ENCODE measurements at regions not wholly inside any gene's neighbourhood (a gene's known extent, or its start where the extent isn't known, plus 50 kb on each side); places are given as distances from the start of the nearest gene placed in this dataset.

GRCh38 chr3:174382878-174383277 is 476.3 kb upstream of the NAALADL2 start:
- TF ChIP-seq, protein P1, sequence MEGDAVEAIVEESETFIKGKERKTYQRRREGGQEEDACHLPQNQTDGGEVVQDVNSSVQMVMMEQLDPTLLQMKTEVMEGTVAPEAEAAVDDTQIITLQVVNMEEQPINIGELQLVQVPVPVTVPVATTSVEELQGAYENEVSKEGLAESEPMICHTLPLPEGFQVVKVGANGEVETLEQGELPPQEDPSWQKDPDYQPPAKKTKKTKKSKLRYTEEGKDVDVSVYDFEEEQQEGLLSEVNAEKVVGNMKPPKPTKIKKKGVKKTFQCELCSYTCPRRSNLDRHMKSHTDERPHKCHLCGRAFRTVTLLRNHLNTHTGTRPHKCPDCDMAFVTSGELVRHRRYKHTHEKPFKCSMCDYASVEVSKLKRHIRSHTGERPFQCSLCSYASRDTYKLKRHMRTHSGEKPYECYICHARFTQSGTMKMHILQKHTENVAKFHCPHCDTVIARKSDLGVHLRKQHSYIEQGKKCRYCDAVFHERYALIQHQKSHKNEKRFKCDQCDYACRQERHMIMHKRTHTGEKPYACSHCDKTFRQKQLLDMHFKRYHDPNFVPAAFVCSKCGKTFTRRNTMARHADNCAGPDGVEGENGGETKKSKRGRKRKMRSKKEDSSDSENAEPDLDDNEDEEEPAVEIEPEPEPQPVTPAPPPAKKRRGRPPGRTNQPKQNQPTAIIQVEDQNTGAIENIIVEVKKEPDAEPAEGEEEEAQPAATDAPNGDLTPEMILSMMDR (IDR thresholded peaks at IDR 0.05) = no peak
- TF ChIP-seq POLR2A (IDR thresholded peaks at IDR 0.05) = no peak
- no peak for TF ChIP-seq POLR2AphosphoS5 (IDR thresholded peaks at IDR 0.05)
